GM12865 (cell line): ENCODE measurements at regions not wholly inside any gene's neighbourhood (a gene's known extent, or its start where the extent isn't known, plus 50 kb on each side); places are given as distances from the start of the nearest gene placed in this dataset.
"Not testable (repeated sequence)": the region's sequence is repeated elsewhere in the genome, so short reads cannot be mapped to it uniquely, and the experiment has no call there.

Experiments used
- DNase-seq: peaks from one replicate; pipeline ENCODE4 v3.0.0; 2010; ENCODE audit warnings: low read depth
- H3K4me3 ChIP-seq: 2 replicates; pipeline ENCODE4 v1.5.1; 2011; ENCODE audit warnings: mild to moderate bottlenecking, low read depth, low read length, control low read depth
- CTCF ChIP-seq: IDR thresholded peaks from 2 replicates; pipeline ENCODE4 v1.5.1; 2011; ENCODE audit warnings: low read length, control low read depth, low read depth, inconsistent platforms; ENCODE audit not compliant: insufficient read depth; ENCODE audit errors: missing control alignments

DNA sequence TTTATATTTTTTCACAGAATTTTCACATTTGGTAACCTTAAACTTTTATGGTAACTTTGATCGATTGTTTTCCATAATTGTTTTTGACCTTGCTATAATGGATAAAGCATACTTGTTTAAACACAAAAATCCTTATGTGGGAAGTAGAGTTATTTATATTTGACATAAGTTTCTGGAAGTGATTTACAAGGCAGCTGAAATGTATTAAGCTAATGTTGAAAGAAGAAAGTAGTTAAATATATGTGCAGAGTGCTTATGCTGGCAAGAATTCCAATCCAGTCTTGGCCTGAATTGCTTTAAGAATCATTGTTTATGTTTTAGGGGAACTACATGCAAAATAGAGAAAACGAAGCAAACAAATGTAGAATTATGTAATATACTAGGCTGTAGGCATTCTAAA lies 763.6 kb downstream of the TAF11L14 start:
- no peak for TF ChIP-seq CTCF
- H3K4me3 ChIP-seq = no peak overlapping the region
- DNase-seq = no peak

DNA sequence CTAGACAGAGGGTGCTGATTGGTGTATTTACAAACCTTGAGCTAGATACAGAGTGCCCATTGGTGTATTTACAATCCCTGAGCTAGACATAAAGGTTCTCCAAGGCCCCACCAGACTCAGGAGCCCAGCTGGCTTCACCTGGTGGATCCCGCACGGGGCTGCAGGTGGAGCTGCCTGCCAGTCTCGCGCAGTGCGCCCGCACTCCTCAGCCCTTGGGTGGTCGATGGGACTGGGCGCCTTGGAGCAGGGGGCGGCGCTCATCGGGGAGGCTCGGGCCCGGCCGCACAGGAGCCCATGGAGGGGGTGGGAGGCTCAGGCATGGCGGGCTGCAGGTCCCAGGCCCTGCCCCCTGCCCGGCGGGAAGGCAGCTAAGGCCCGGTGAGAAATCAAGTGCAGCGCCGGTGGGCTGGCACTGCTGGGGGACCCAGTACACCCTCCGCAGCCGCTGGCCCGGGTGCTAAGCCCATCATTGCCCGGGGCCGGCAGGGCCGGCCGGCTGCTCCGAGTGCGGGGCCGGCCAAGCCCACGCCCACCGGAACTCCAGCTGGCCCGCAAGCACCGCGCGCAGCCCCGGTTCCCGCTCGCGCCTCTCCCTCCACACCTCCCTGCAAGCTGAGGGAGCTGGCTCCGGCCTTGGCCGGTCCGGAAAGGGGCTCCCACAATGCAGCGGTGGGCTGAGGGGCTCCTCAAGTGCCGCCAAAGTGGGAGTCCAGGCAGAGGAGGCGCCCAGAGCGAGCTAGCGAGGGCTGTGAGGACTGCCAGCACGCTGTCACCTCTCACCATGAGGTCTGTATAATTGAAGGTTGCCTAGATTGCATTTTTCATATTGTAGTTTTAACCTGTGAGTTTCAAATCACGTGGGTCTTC lies 765.4 kb downstream of the TAF11L14 start:
- H3K4me3 ChIP-seq, DNase-seq: not testable (repeated sequence)

GRCh38 chr5:18403141-18403540 lies 768.9 kb downstream of the TAF11L14 start:
- DNase-seq = no peak
- H3K4me3 ChIP-seq = no peak overlapping the region
- TF ChIP-seq CTCF = no peak

DNA sequence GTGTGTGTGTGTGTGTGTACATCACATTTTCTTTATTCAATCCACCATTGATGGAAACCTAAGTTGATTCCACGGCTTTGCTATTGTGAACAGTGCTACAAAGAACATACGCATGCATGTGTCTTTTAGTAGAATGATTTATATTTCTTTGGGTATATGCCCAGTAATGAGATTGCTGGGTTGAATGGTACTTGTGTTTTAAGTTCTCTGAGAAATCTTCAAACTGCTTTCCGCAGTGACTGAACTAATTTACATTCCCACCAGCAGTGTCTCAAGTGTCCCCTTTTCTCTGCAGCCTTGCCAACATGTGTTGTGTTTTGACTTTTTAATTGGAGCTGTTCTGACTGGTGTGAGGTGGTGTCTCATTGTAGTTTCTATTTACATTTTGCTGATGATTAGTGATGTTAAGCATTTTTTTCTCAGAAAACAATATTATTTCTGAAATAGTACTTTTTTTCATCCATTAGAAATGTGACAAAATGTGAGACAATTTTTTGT lies 769.7 kb downstream of the TAF11L14 start:
- H3K4me3 ChIP-seq = no peak overlapping the region
- no peak for DNase-seq
- TF ChIP-seq CTCF = no peak

DNA sequence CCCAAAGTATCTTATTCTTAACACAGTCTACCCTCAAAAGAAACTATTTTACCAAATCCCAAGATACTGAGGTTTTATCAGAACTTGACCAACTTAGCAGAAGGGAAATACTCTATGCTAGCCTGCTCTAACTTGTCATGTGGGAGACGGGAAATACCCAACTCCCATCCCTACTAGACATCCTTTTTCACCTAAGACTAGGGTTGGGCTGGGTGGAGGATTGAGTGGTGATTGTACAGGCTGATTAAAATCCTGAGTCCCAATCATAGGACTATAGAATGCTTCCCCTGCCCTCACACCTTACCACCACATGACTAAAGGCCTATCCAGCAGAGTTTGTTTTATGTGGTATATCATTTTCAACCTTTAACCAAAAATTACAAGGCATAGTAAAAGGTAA lies 786.5 kb downstream of the TAF11L14 start:
- no peak for DNase-seq
- no peak for TF ChIP-seq CTCF
- no peak overlapping the region for H3K4me3 ChIP-seq

DNA sequence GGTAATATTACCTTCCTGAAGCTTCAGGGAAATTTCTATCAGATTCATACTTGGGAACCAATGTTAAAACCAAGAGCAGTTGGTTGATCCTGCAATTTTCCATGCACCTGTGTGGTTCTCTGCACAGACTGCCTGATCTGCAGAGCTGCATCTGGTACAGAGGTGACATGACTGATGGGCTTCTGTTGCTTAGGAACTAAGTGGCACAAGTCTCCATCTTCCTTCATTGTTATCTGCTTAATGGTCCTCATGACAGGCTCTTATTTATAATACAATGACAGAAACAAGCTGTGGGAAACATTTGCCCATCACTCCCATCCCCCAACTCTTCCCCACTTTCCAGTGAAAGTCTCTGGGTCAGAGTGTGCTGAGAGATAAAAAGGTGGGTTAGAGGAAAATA lies 799.1 kb downstream of the TAF11L14 start:
- DNase-seq = no peak
- no peak for TF ChIP-seq CTCF
- H3K4me3 ChIP-seq = no peak overlapping the region

GRCh38 chr5:18438126-18438525 lies 803.9 kb downstream of the TAF11L14 start:
- DNase-seq = no peak
- TF ChIP-seq CTCF = no peak
- H3K4me3 ChIP-seq = no peak overlapping the region
